ENCODE measurements at regions not wholly inside any gene's neighbourhood (a gene's known extent, or its start where the extent isn't known, plus 50 kb on each side); places are given as distances from the start of the nearest gene placed in this dataset.

DNA sequence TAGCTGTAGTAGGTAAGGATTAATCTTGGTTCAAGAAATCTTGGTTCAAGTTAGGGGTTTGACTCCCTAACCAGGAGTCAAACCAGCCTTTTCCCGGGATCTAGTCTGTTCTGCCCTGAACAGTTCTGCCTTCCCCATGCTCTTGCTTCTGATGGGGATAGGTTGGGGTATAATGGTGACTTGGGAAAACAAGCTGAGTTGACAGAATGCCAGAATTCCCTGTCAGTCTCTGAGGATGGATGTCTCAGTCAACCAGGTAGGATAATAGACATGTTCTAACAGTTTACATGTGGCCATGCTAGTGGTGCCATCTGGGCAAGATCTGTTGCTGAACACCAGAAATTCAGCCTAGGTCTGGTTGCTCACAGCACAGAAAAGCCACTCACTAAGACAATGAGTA, 51.4 kb downstream of the RAB40AL start:
- no peak for DNase-seq (ENCODE audit: low spot score)

DNA sequence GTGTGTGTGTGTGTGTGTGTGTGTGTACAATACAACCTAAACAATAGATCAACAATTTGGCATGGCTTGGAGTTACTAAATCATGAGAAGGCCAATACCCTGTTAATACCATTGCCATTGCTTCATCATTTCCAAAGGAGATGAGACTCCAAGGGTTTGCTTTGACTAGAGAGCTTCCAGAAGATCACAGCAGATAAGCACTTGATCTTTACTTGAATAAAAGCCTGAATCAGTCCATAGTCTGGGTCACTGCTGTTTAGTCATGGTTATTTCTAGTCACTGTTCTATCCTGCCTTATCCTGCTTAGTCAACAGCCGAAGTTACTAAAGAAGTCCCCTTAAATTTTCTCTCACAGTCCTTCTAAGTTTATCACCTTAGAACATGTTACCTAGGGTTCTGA, 58.2 kb downstream of the RAB40AL start:
- DNase-seq (ENCODE audit: low spot score): peak; percentile 17

DNA sequence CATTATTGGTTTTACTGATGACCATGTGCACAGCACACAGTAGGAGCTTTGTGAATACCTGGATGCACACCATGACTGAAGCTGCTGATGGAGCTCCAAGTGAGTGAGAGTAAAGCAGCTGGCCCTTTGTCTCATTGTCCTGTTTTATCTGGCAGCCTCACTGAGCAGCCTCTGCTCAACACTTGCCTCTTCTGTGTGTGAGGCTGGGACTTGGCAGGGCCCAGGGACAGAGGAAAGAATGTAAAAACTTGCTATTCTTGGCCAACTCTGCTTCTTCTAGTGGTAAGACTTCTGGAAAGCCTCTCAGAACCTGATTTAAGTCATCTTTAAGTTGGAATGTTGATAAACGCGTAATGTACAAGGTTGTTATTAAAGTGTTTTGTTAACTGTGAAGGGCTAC, 61.4 kb downstream of the BEX1 start:
- peak; percentile 33 for DNase-seq (ENCODE audit: low spot score)

Data from AG20443 (cell line).